SH-SY5Y (cell line): ENCODE measurements at regions not wholly inside any gene's neighbourhood (a gene's known extent, or its start where the extent isn't known, plus 50 kb on each side); places are given as distances from the start of the nearest gene placed in this dataset.

Source experiments
- GATA2 ChIP-seq: IDR thresholded peaks from 2 replicates; pipeline ENCODE4 v1.6.1; 2011; ENCODE audit warnings: mild to moderate bottlenecking, low read depth, low read length
- GATA3 ChIP-seq: IDR thresholded peaks from 2 replicates; pipeline ENCODE4 v1.6.1; 2011; ENCODE audit warnings: low read depth, mild to moderate bottlenecking, low read length, moderate library complexity

DNA sequence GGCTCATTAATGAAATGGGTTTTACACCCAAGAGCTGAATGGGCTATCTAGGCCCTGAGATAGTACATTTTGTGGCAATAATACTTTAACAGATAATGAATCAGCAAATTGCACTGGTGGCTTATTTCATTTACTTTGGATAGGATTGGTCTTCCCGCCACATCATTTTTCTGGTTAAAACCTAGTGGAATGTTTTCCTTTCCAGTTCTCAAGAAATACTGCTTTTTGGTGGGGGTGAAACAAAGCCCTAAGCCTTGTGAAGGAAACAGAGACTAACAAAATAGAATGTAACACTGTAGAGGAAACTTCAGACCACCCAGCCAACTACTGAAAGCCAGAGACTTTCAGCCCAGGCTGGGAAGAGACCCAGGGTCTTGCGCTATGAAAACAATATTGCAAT, 172.2 kb downstream of the HHIPL2 start:
- TF ChIP-seq GATA3, result no peak
- TF ChIP-seq GATA2, result no peak
